MM.1S (cell line): ENCODE measurements at regions not wholly inside any gene's neighbourhood (a gene's known extent, or its start where the extent isn't known, plus 50 kb on each side); places are given as distances from the start of the nearest gene placed in this dataset.

ENCODE experiments used
- DNase-seq: peaks from one replicate; pipeline ENCODE4 v3.0.0-alpha.2; 2015
- H2AFZ ChIP-seq: fragments of 300-600 bp; sonication (generic); 2 replicates; pipeline ENCODE4 v1.6.0; 2016; ENCODE audit warnings: antibody characterized with exemption, low read length
- H3F3A ChIP-seq: fragments of 300-600 bp; sonication (generic); 2 replicates; pipeline ENCODE4 v1.6.1; 2016; ENCODE audit warnings: mild to moderate bottlenecking, antibody characterized with exemption, low read length, moderate library complexity, mixed read lengths; ENCODE audit not compliant: insufficient read depth
- H3K27ac ChIP-seq: fragments of 300-600 bp; sonication (generic); 2 replicates; pipeline ENCODE4 v1.5.1; 2016; ENCODE audit warnings: mild to moderate bottlenecking, low read length
- H3K27me3 ChIP-seq: fragments of 300-600 bp; sonication (generic); replicated peaks from 2 replicates; pipeline ENCODE4 v1.6.0; 2016; ENCODE audit warnings: low read length; ENCODE audit not compliant: insufficient read depth
- H3K36me3 ChIP-seq: fragments of 300-600 bp; sonication (generic); replicated peaks from 2 replicates; pipeline ENCODE4 v1.6.1; 2016; ENCODE audit warnings: mild to moderate bottlenecking, low read length, mixed read lengths; ENCODE audit not compliant: insufficient read depth
- H3K4me1 ChIP-seq: fragments of 300-600 bp; sonication (generic); 2 replicates; pipeline ENCODE4 v1.6.1; 2016; ENCODE audit warnings: low read length, mixed read lengths
- H3K4me2 ChIP-seq: fragments of 300-600 bp; sonication (generic); 2 replicates; pipeline ENCODE4 v1.6.0; 2016; ENCODE audit warnings: low read depth, low read length
- H3K4me3 ChIP-seq: fragments of 300-600 bp; sonication (generic); 2 replicates; pipeline ENCODE4 v1.5.1; 2016; ENCODE audit warnings: low read length, mixed read lengths
- H3K79me2 ChIP-seq: fragments of 300-600 bp; sonication (generic); 2 replicates; pipeline ENCODE4 v1.6.1; 2016; ENCODE audit warnings: mixed run types, low read length, mixed read lengths
- H3K9ac ChIP-seq: fragments of 300-600 bp; sonication (generic); 2 replicates; pipeline ENCODE4 v1.6.1; 2016; ENCODE audit warnings: low read length, mixed read lengths
- H3K9me2 ChIP-seq: fragments of 300-600 bp; sonication (generic); replicated peaks from 2 replicates; pipeline ENCODE4 v1.6.1; 2016; ENCODE audit warnings: mild to moderate bottlenecking, low read length, mixed read lengths; ENCODE audit not compliant: insufficient read depth
- H3K9me3 ChIP-seq: fragments of 300-600 bp; sonication (generic); replicated peaks from 2 replicates; pipeline ENCODE4 v1.6.1; 2016; ENCODE audit warnings: mild to moderate bottlenecking, low read length, mixed read lengths; ENCODE audit not compliant: insufficient read depth
- H4K20me1 ChIP-seq: fragments of 300-600 bp; sonication (generic); 2 replicates; pipeline ENCODE4 v1.6.1; 2016; ENCODE audit warnings: mild to moderate bottlenecking, low read length, moderate library complexity, mixed read lengths; ENCODE audit not compliant: insufficient read depth
- CTCF ChIP-seq: fragments of 300-600 bp; sonication (generic); IDR thresholded peaks from 2 replicates; pipeline ENCODE4 v1.5.1; 2016; ENCODE audit warnings: antibody characterized with exemption, low read length, mixed read lengths
- EZH2 ChIP-seq: fragments of 300-600 bp; sonication (generic); optimal IDR thresholded peaks from 2 replicates; pipeline ENCODE3; 2017; ENCODE audit warnings: low read depth, mild to moderate bottlenecking, antibody characterized with exemption, low read length, mixed read lengths
- EZH2phosphoT487 ChIP-seq: fragments of 300-600 bp; sonication (generic); IDR thresholded peaks from 2 replicates; pipeline ENCODE4 v1.6.1; 2018; ENCODE audit warnings: antibody characterized with exemption, low read length

- no peaks in the 10 kb centered on the region for H3K9me3 ChIP-seq
- H3K4me1 ChIP-seq = no peaks in the 10 kb centered on the region
- no peak overlapping the region for H3K9ac ChIP-seq
- no peaks in the 10 kb centered on the region for H4K20me1 ChIP-seq
- H2AFZ ChIP-seq = no peak overlapping the region
- H3K79me2 ChIP-seq = no peaks in the 10 kb centered on the region
- no peak for DNase-seq
- H3K4me2 ChIP-seq = no peak overlapping the region
- H3K9me2 ChIP-seq = no peaks in the 10 kb centered on the region
- H3F3A ChIP-seq = no peaks in the 10 kb centered on the region
- no peaks in the 10 kb centered on the region for H3K27me3 ChIP-seq
- no peak overlapping the region for H3K27ac ChIP-seq
- H3K36me3 ChIP-seq = no peaks in the 10 kb centered on the region
- H3K4me3 ChIP-seq = no peak overlapping the region
- TF ChIP-seq CTCF (no peak), EZH2phosphoT487 (no peak)
Observed at GRCh38 chr6:106805771-106806170, 168.8 kb downstream of the CD24 start.

- Histone ChIP-seq H3K4me1 (0 out of 2 replicates have a peak, but pooled peaks cover 3% of the 10 kb centered on the region), H3K9me3 (no peaks in the 10 kb centered on the region), H3K79me2 (no peaks in the 10 kb centered on the region), H3K27me3 (no peaks in the 10 kb centered on the region), H3K9me2 (no peaks in the 10 kb centered on the region), H2AFZ (no peak overlapping the region), H3K4me2 (no peak overlapping the region), H3K36me3 (no peaks in the 10 kb centered on the region), H3K4me3 (no peak overlapping the region), H3K27ac (no peak overlapping the region), H3F3A (no peaks in the 10 kb centered on the region), H4K20me1 (no peaks in the 10 kb centered on the region), H3K9ac (no peak overlapping the region)
- TF ChIP-seq EZH2 (no peak), CTCF (no peak), EZH2phosphoT487 (no peak)
- no peak for DNase-seq
Observed at GRCh38 chr6:106804346-106805335, 169.9 kb downstream of the CD24 start.

GRCh38 chr6:106803188-106803587, 171.3 kb downstream of the CD24 start:
- Histone ChIP-seq H3K4me1 (peaks cover 3% of the 10 kb centered on the region; the same call in 1 of the 2 replicates), H3K79me2 (no peaks in the 10 kb centered on the region), H3K27me3 (no peaks in the 10 kb centered on the region), H3K36me3 (no peaks in the 10 kb centered on the region), H2AFZ (no peak overlapping the region), H3K27ac (no peak overlapping the region), H3K9me2 (no peaks in the 10 kb centered on the region), H3F3A (no peaks in the 10 kb centered on the region), H3K9me3 (no peaks in the 10 kb centered on the region), H4K20me1 (no peaks in the 10 kb centered on the region), H3K4me3 (no peak overlapping the region), H3K9ac (no peak overlapping the region), H3K4me2 (no peak overlapping the region)
- no peak for DNase-seq
- TF ChIP-seq EZH2phosphoT487 (no peak), CTCF (no peak), EZH2 (no peak)
